Tibial nerve (tissue), 4 donors: ENCODE measurements at regions not wholly inside any gene's neighbourhood (a gene's known extent, or its start where the extent isn't known, plus 50 kb on each side); places are given as distances from the start of the nearest gene placed in this dataset.

ENCODE experiments used
- DNase-seq, 2 donors: peaks; one replicate each; pipeline ENCODE4 v3.0.0-alpha.2; 2019; ENCODE audit warnings: low spot score in 2 of 2
- H3K27ac ChIP-seq, 4 donors: fragments of 200-600 bp; sonication (generic) in 3 of 4; one replicate each; pipeline ENCODE4 v1.5.1; 2017 to 2019; ENCODE audit warnings: mild to moderate bottlenecking in 1 of 4
- H3K27me3 ChIP-seq, 2 donors: fragments of 200-600 bp; sonication (generic) in 1 of 2; one replicate each; pipeline versions ENCODE4 v1.5.1 to v1.6.0; 2017 to 2019
- H3K36me3 ChIP-seq, 3 donors: fragments of 200-600 bp; sonication (generic); one replicate each; pipeline ENCODE4 v1.5.1; 2018 to 2019
- H3K4me1 ChIP-seq, 4 donors: fragments of 200-600 bp; sonication (generic) in 3 of 4; one replicate each; pipeline ENCODE4 v1.5.1; 2017 to 2019
- H3K4me3 ChIP-seq, 4 donors: fragments of 200-600 bp; sonication (generic) in 3 of 4; one replicate each; pipeline ENCODE4 v1.5.1; 2017 to 2019; ENCODE audit warnings: mild to moderate bottlenecking in 1 of 4, moderate library complexity in 1 of 4
- H3K9me3 ChIP-seq, 4 donors: fragments of 200-600 bp; sonication (generic) in 3 of 4; one replicate each; pipeline ENCODE4 v1.5.1; 2017 to 2019
- CTCF ChIP-seq, 5 experiments: fragments of 200-600 bp in 3 of 5; fragments of 450-650 bp in 2 of 5; sonication (generic) in 3 of 5; IDR thresholded peaks; one replicate each; pipeline ENCODE4 v1.5.1; 2016 to 2019; ENCODE audit warnings: antibody characterized with exemption in 5 of 5, mild to moderate bottlenecking in 3 of 5, moderate library complexity in 2 of 5
- EP300 ChIP-seq, 2 donors: sonication (generic); formaldehyde crosslinking; IDR thresholded peaks; one replicate each; pipeline ENCODE4 v1.6.1; 2017; ENCODE audit warnings: antibody characterized with exemption in 2 of 2, mild to moderate bottlenecking in 1 of 2
- POLR2A ChIP-seq, 2 donors: fragments of 450-650 bp; IDR thresholded peaks; one replicate each; pipeline ENCODE4 v1.6.1; 2017; ENCODE audit warnings: antibody characterized with exemption in 2 of 2, mild to moderate bottlenecking in 2 of 2, moderate library complexity in 2 of 2
- WGBS, 2 donors: methylation state at CpG; one replicate each; pipeline ENCODE4 v1.1.5; 2018; 5-methylcytosine and 5-hydroxymethylcytosine counted together

- TF ChIP-seq POLR2A (IDR thresholded peaks at IDR 0.05), result no peak
- no peak for TF ChIP-seq CTCF (IDR thresholded peaks at IDR 0.05)
- H3K27ac ChIP-seq, result no peak overlapping the region
- no peaks in the 10 kb centered on the region for H3K36me3 ChIP-seq
- WGBS, 2 donors, result 80 to 96% methylated on average over 1 to 2 of the region's 2 CpGs
- no peak for DNase-seq
- H3K4me1 ChIP-seq, result no peaks in the 10 kb centered on the region
- no peaks in the 10 kb centered on the region for H3K27me3 ChIP-seq
- peaks cover 0 to 22% (median 0%) of the 10 kb centered on the region in 4 donors for H3K9me3 ChIP-seq
- H3K4me3 ChIP-seq, result no peak overlapping the region
Observed at GRCh38 chr4:176910646-176911045, 117.9 kb upstream of the VEGFC start.

- WGBS, 2 donors, result 80 to 88% methylated on average over 2 of the region's 2 CpGs
Observed at GRCh38 chr4:176919631-176920030, 126.9 kb upstream of the VEGFC start.

GRCh38 chr4:176920694-176921093, 128.0 kb upstream of the VEGFC start:
- no peaks in the 10 kb centered on the region for H3K36me3 ChIP-seq
- DNase-seq, result no peak
- TF ChIP-seq EP300 (IDR thresholded peaks at IDR 0.05) (no peak), POLR2A (IDR thresholded peaks at IDR 0.05) (no peak), CTCF (IDR thresholded peaks at IDR 0.05) (no peak)
- peaks cover 0 to 18% (median 3%) of the 10 kb centered on the region in 4 donors for H3K9me3 ChIP-seq
- H3K27ac ChIP-seq, result no peak overlapping the region
- WGBS, 2 donors, result 55 to 57% methylated on average over 4 of the region's 4 CpGs
- no peaks in the 10 kb centered on the region for H3K27me3 ChIP-seq
- no peaks in the 10 kb centered on the region for H3K4me1 ChIP-seq
- no peak overlapping the region for H3K4me3 ChIP-seq

More at GRCh38 chr4:176919631-176920030, 126.9 kb upstream of the VEGFC start:
- Histone ChIP-seq H3K27me3 (no peaks in the 10 kb centered on the region), H3K4me3 (no peak overlapping the region), H3K9me3 (peaks cover 0 to 28% (median 3%) of the 10 kb centered on the region in 4 donors), H3K27ac (no peak overlapping the region), H3K4me1 (no peaks in the 10 kb centered on the region), H3K36me3 (no peaks in the 10 kb centered on the region)
- no peak for DNase-seq
- no peak for TF ChIP-seq EP300 (IDR thresholded peaks at IDR 0.05)
- no peak for TF ChIP-seq CTCF (IDR thresholded peaks at IDR 0.05)
- TF ChIP-seq POLR2A (IDR thresholded peaks at IDR 0.05), result no peak

- Histone ChIP-seq H3K27ac (no peak overlapping the region), H3K9me3 (peaks cover 0 to 14% (median 3%) of the 10 kb centered on the region in 4 donors), H3K4me1 (no peaks in the 10 kb centered on the region), H3K36me3 (no peaks in the 10 kb centered on the region), H3K27me3 (no peaks in the 10 kb centered on the region), H3K4me3 (no peak overlapping the region)
- WGBS, 2 donors, result 71 to 77% methylated on average over 4 of the region's 4 CpGs
- TF ChIP-seq EP300 (IDR thresholded peaks at IDR 0.05) (no peak), CTCF (IDR thresholded peaks at IDR 0.05) (no peak), POLR2A (IDR thresholded peaks at IDR 0.05) (no peak)
- DNase-seq, result no peak
Observed at GRCh38 chr4:176921256-176921655, 128.5 kb upstream of the VEGFC start.

- WGBS, 2 donors, result 96 to 97% methylated on average over 4 of the region's 4 CpGs
- H3K4me3 ChIP-seq, result no peak overlapping the region
- no peak overlapping the region for H3K27ac ChIP-seq
- DNase-seq, result no peak
- no peaks in the 10 kb centered on the region for H3K27me3 ChIP-seq
- H3K4me1 ChIP-seq, result no peaks in the 10 kb centered on the region
- TF ChIP-seq EP300 (IDR thresholded peaks at IDR 0.05) (no peak), CTCF (IDR thresholded peaks at IDR 0.05) (no peak), POLR2A (IDR thresholded peaks at IDR 0.05) (no peak)
- H3K9me3 ChIP-seq, result no peaks in the 10 kb centered on the region
- no peaks in the 10 kb centered on the region for H3K36me3 ChIP-seq
Observed at GRCh38 chr4:176924238-176924637, 131.5 kb upstream of the VEGFC start.
